ENCODE measurements at regions not wholly inside any gene's neighbourhood (a gene's known extent, or its start where the extent isn't known, plus 50 kb on each side); places are given as distances from the start of the nearest gene placed in this dataset.

- TF ChIP-seq CTCF (IDR thresholded peaks at IDR 0.05) (no peak), POLR2A (IDR thresholded peaks at IDR 0.05) (no peak)
Measured at GRCh38 chr2:220458051-220458450, 830.6 kb downstream of the SLC4A3 start.
